GM12865 (cell line): ENCODE measurements at regions not wholly inside any gene's neighbourhood (a gene's known extent, or its start where the extent isn't known, plus 50 kb on each side); places are given as distances from the start of the nearest gene placed in this dataset.

Source experiments
- DNase-seq: peaks from one replicate; pipeline ENCODE4 v3.0.0; 2010; ENCODE audit warnings: low read depth
- H3K4me3 ChIP-seq: 2 replicates; pipeline ENCODE4 v1.5.1; 2011; ENCODE audit warnings: mild to moderate bottlenecking, low read depth, low read length, control low read depth
- CTCF ChIP-seq: IDR thresholded peaks from 2 replicates; pipeline ENCODE4 v1.5.1; 2011; ENCODE audit warnings: low read length, control low read depth, low read depth, inconsistent platforms; ENCODE audit not compliant: insufficient read depth; ENCODE audit errors: missing control alignments

- peak; percentile 25 for DNase-seq
- TF ChIP-seq CTCF = no peak
- H3K4me3 ChIP-seq = no peak overlapping the region
Measured at GRCh38 chr4:82017680-82018079, 356.1 kb downstream of the HNRNPD start.

GRCh38 chr4:82005158-82005557, 368.6 kb downstream of the HNRNPD start:
- TF ChIP-seq CTCF = no peak

DNA sequence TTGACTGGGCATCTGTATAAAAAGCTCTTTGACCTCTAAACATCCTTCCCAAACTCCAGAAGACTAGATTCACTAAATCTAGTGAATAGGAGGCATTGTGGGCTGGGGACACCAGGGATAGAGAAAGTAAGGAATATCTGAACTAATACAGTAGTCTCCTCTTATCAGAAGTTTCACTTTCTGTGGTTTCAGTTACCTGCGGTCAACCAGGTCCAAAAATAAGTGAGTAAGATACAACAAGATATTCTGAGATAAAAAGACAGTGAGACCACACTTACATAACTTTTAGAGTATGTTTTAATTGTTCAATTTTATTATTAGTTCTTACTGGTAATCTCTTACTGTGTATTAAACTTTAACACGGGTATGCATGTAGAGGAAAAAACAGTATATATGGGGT, 376.5 kb downstream of the HNRNPD start:
- no peak overlapping the region for H3K4me3 ChIP-seq
- no peak for DNase-seq
- no peak for TF ChIP-seq CTCF

More at GRCh38 chr4:82005158-82005557, 368.6 kb downstream of the HNRNPD start:
- no peak for DNase-seq
- no peak overlapping the region for H3K4me3 ChIP-seq

- DNase-seq = no peak
- H3K4me3 ChIP-seq = no peak overlapping the region
- TF ChIP-seq CTCF = no peak
Measured at GRCh38 chr4:81990898-81991297, 382.9 kb downstream of the HNRNPD start.

GRCh38 chr4:81990211-81990610, 383.6 kb downstream of the HNRNPD start:
- DNase-seq = no peak
- no peak for TF ChIP-seq CTCF
- no peak overlapping the region for H3K4me3 ChIP-seq

DNA sequence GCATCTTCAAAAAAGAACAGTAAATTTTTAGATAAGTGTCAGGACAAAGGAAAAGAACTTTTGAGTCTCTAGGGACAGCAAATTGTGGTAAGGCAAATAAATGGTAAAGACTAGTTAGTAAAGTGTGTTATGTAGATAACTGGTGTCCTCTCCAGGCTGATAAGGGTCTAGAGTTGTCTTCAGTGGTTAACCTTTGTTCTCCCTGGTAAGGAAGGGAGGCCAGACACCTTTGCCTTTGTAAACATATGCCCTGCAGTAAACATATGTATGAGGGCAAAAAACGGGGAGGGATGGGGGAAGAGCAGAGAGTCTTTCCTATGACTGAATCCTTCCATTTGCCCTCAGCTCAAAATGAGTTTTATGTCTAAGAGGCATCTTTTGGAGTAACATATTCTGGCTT, 384.6 kb downstream of the HNRNPD start:
- no peak for TF ChIP-seq CTCF
- H3K4me3 ChIP-seq = no peak overlapping the region
- no peak for DNase-seq

DNA sequence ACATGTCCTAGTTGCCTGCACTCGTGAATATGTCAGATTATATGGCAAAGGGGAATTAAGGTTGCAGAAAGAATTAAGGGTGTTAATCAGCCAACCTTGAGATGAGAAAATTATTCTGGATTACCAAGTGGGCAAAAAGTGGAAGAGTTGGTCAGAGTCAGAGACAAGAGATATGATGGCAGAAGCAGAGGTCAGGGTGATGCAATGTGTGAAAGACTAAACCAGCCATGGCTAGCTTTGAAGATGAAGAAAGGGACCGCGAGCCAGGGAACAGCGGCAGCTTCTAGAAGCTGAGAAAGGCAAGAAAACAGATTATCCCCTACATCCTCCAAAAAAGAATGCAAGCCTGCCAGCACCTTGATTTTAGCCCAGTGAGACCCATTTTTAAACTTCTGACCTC, 385.6 kb downstream of the HNRNPD start:
- no peak overlapping the region for H3K4me3 ChIP-seq
- no peak for TF ChIP-seq CTCF
- no peak for DNase-seq
